HG03575 (cell line): ENCODE measurements at regions not wholly inside any gene's neighbourhood (a gene's known extent, or its start where the extent isn't known, plus 50 kb on each side); places are given as distances from the start of the nearest gene placed in this dataset.

Experiments
- ATAC-seq: cut with Tn5 transposase; IDR thresholded peaks from one replicate; pipeline ENCODE4 v1.9.1; 2021; ENCODE audit not compliant: unreplicated experiment, insufficient number of reproducible peaks, low FRiP score; ENCODE audit errors: extremely low read depth

- ATAC-seq = no peak
These were observed 310.6 kb downstream of the DIRAS2 start for GRCh38 chr9:90331826-90332575.

- no peak for ATAC-seq
These were observed 309.4 kb downstream of the DIRAS2 start for GRCh38 chr9:90333226-90333625.

- no peak for ATAC-seq
These were observed 302.2 kb downstream of the DIRAS2 start for GRCh38 chr9:90340421-90340820.

- ATAC-seq = no peak
These were observed 300.0 kb downstream of the DIRAS2 start for GRCh38 chr9:90342607-90343006.

- no peak for ATAC-seq
These were observed 299.3 kb downstream of the DIRAS2 start for GRCh38 chr9:90343366-90343765.

- ATAC-seq = no peak
These were observed 298.6 kb downstream of the DIRAS2 start for GRCh38 chr9:90343991-90344390.

GRCh38 chr9:90365666-90366065 is 277.0 kb downstream of the DIRAS2 start:
- no peak for ATAC-seq

- no peak for ATAC-seq
These were observed 274.4 kb downstream of the DIRAS2 start for GRCh38 chr9:90368241-90368640.

- ATAC-seq = no peak
These were observed 273.7 kb downstream of the DIRAS2 start for GRCh38 chr9:90368928-90369327.

GRCh38 chr9:90379771-90380170 is 262.9 kb downstream of the DIRAS2 start:
- no peak for ATAC-seq

- no peak for ATAC-seq
These were observed 257.5 kb downstream of the DIRAS2 start for GRCh38 chr9:90385146-90385545.

GRCh38 chr9:90393365-90394152 is 249.1 kb downstream of the DIRAS2 start:
- ATAC-seq = no peak

- no peak for ATAC-seq
These were observed 247.8 kb downstream of the DIRAS2 start for GRCh38 chr9:90394871-90395270.

- ATAC-seq = no peak
These were observed 242.5 kb downstream of the DIRAS2 start for GRCh38 chr9:90400091-90400490.

GRCh38 chr9:90408659-90409058 is 234.0 kb downstream of the DIRAS2 start:
- ATAC-seq = no peak

GRCh38 chr9:90419221-90419851 is 223.3 kb downstream of the DIRAS2 start:
- no peak for ATAC-seq

GRCh38 chr9:90420211-90420610 is 222.4 kb downstream of the DIRAS2 start:
- ATAC-seq = no peak

- ATAC-seq = no peak
These were observed 221.7 kb downstream of the DIRAS2 start for GRCh38 chr9:90420768-90421513.

GRCh38 chr9:90421786-90422185 is 220.8 kb downstream of the DIRAS2 start:
- ATAC-seq = no peak
